Activated CD4-positive, alpha-beta T cell treated with anti-CD3 and anti-CD28 coated beads for 36 hours (primary cell): ENCODE measurements at regions not wholly inside any gene's neighbourhood (a gene's known extent, or its start where the extent isn't known, plus 50 kb on each side); places are given as distances from the start of the nearest gene placed in this dataset.
"Not testable (repeated sequence)": the region's sequence is repeated elsewhere in the genome, so short reads cannot be mapped to it uniquely, and the experiment has no call there.

Experiments
- ATAC-seq: fragments of 200-7000 bp; cut with Tn5 transposase; one replicate; pipeline ENCODE4 v1.10.0; 2021; ENCODE audit warnings: mild to moderate bottlenecking, moderate library complexity
- CTCF ChIA-PET: fragments of 350-600 bp; sonication (Branson Sonifier 250); formaldehyde crosslinking; loops from one replicate; lab custom pipeline; 2021; ENCODE audit warnings: antibody characterized with exemption; lab: Charles Lee
- POLR2A ChIA-PET: fragments of 350-600 bp; sonication (Branson Sonifier 250); formaldehyde crosslinking; loops from one replicate; lab custom pipeline; 2021; ENCODE audit warnings: antibody characterized with exemption, inconsistent platforms; lab: Charles Lee
- DNase-seq: peaks from one replicate; pipeline ENCODE4 v3.0.0-alpha.2; 2020
- H3K27ac Mint-ChIP-seq: one replicate; pipeline ENCODE4 v1.8.0; 2021; ENCODE audit warnings: mixed read lengths
- H3K27me3 Mint-ChIP-seq: one replicate; pipeline ENCODE4 v1.8.0; 2021; ENCODE audit warnings: mixed read lengths
- H3K36me3 Mint-ChIP-seq: one replicate; pipeline ENCODE4 v1.8.0; 2021; ENCODE audit warnings: low read depth, mixed read lengths
- H3K4me1 Mint-ChIP-seq: one replicate; pipeline ENCODE4 v1.8.0; 2021; ENCODE audit warnings: mixed read lengths
- H3K4me3 Mint-ChIP-seq: one replicate; pipeline ENCODE4 v1.8.0; 2021; ENCODE audit warnings: mild to moderate bottlenecking, moderate library complexity, mixed read lengths
- H3K9me3 Mint-ChIP-seq: one replicate; pipeline ENCODE4 v1.8.0; 2021; ENCODE audit warnings: low read depth, mixed read lengths
- intact Hi-C, 2 experiments: fragments of 100-400 bp; cut with DNase I in 1 of 2; cut with micrococcal nuclease in 1 of 2; formaldehyde crosslinking; loops; one replicate each; pipeline versions ENCODE4 v1.14.2 to v1.15.1; 2022 to 2024; cut with DNase I, micrococcal nuclease

GRCh38 chr13:111434578-111435159 lies 114.2 kb downstream of the TEX29 start:
- no peak overlapping the region for H3K4me3 Mint-ChIP-seq
- intact Hi-C loops = no loop called here
- no peak for ATAC-seq
- no peaks in the 10 kb centered on the region for H3K4me1 Mint-ChIP-seq
- H3K27me3 Mint-ChIP-seq = peaks cover 17% of the 10 kb centered on the region
- POLR2A ChIA-PET = no interaction called here
- no peak for DNase-seq
- H3K27ac Mint-ChIP-seq = no peak overlapping the region
- H3K36me3 Mint-ChIP-seq = no peaks in the 10 kb centered on the region
- no peaks in the 10 kb centered on the region for H3K9me3 Mint-ChIP-seq
- CTCF ChIA-PET = no interaction called here

GRCh38 chr13:111436446-111436845 lies 116.0 kb downstream of the TEX29 start:
- ChIA-PET POLR2A (no interaction called here), CTCF (no interaction called here)
- DNase-seq = no peak
- Mint-ChIP-seq H3K4me3 (no peak overlapping the region), H3K9me3 (no peaks in the 10 kb centered on the region), H3K4me1 (no peaks in the 10 kb centered on the region), H3K27ac (no peak overlapping the region), H3K27me3 (peaks cover 17% of the 10 kb centered on the region), H3K36me3 (no peaks in the 10 kb centered on the region)
- ATAC-seq = no peak
- intact Hi-C loops = no loop called here

GRCh38 chr13:111437417-111437816 lies 117.0 kb downstream of the TEX29 start:
- Mint-ChIP-seq H3K27me3 (peaks cover 14% of the 10 kb centered on the region), H3K9me3 (no peaks in the 10 kb centered on the region), H3K4me3 (no peak overlapping the region), H3K4me1 (no peaks in the 10 kb centered on the region), H3K27ac (no peak overlapping the region), H3K36me3 (no peaks in the 10 kb centered on the region)
- ATAC-seq = no peak
- ChIA-PET POLR2A (no interaction called here), CTCF (no interaction called here)
- DNase-seq = no peak
- intact Hi-C loops = no loop called here

GRCh38 chr13:111437856-111438547 lies 117.6 kb downstream of the TEX29 start:
- no peak for ATAC-seq
- Mint-ChIP-seq H3K36me3 (no peaks in the 10 kb centered on the region), H3K27me3 (peaks cover 12% of the 10 kb centered on the region), H3K9me3 (no peaks in the 10 kb centered on the region), H3K27ac (no peak overlapping the region), H3K4me1 (no peaks in the 10 kb centered on the region), H3K4me3 (no peak overlapping the region)
- intact Hi-C loops = no loop called here
- POLR2A ChIA-PET = no interaction called here
- DNase-seq = no peak
- CTCF ChIA-PET = no interaction called here

GRCh38 chr13:111440492-111440891 lies 120.0 kb downstream of the TEX29 start:
- POLR2A ChIA-PET, H3K27me3 Mint-ChIP-seq, ATAC-seq, H3K4me3 Mint-ChIP-seq, H3K9me3 Mint-ChIP-seq, H3K4me1 Mint-ChIP-seq, H3K27ac Mint-ChIP-seq, H3K36me3 Mint-ChIP-seq: not testable (repeated sequence)
- intact Hi-C loops = loop anchor here in 1 of 2 experiments (10.0 kb wide), 1 partner anchor 376 kb away; no protein-coding TSS in a partner anchor
- CTCF ChIA-PET = interaction anchor here (0.9 kb wide), 1 partner anchor 13 kb away, joined by 3 read pairs; no protein-coding TSS in a partner anchor
- DNase-seq = peak; percentile 30

GRCh38 chr13:111443981-111444380 lies 123.5 kb downstream of the TEX29 start:
- POLR2A ChIA-PET = no interaction called here
- CTCF ChIA-PET = interaction anchor here (0.7 kb wide), 1 partner anchor 131 kb away, joined by 3 read pairs; no protein-coding TSS in a partner anchor
- ATAC-seq = no peak
- Mint-ChIP-seq H3K4me3 (no peak overlapping the region), H3K4me1 (peaks cover 3% of the 10 kb centered on the region), H3K36me3 (peaks cover 4% of the 10 kb centered on the region), H3K9me3 (peaks cover 10% of the 10 kb centered on the region), H3K27ac (no peak overlapping the region), H3K27me3 (peaks cover 13% of the 10 kb centered on the region)
- intact Hi-C loops = loop anchor here in 1 of 2 experiments (10.0 kb wide), 1 partner anchor 379 kb away; no protein-coding TSS in a partner anchor
- no peak for DNase-seq

GRCh38 chr13:111448504-111448903 lies 128.1 kb downstream of the TEX29 start:
- Mint-ChIP-seq H3K36me3 (peaks cover 4% of the 10 kb centered on the region), H3K27me3 (peaks cover 17% of the 10 kb centered on the region), H3K4me1 (peaks cover 3% of the 10 kb centered on the region), H3K9me3 (peaks cover 10% of the 10 kb centered on the region), H3K4me3 (no peak overlapping the region), H3K27ac (no peak overlapping the region)
- no peak for ATAC-seq
- intact Hi-C loops = loop anchor here in 1 of 2 experiments (10.0 kb wide), 1 partner anchor 384 kb away; no protein-coding TSS in a partner anchor
- ChIA-PET POLR2A (no interaction called here), CTCF (no interaction called here)
- no peak for DNase-seq

GRCh38 chr13:111449041-111449440 lies 128.6 kb downstream of the TEX29 start:
- peaks cover 17% of the 10 kb centered on the region for H3K27me3 Mint-ChIP-seq
- peaks cover 3% of the 10 kb centered on the region for H3K4me1 Mint-ChIP-seq
- ATAC-seq (no peak), DNase-seq (no peak)
- peaks cover 10% of the 10 kb centered on the region for H3K9me3 Mint-ChIP-seq
- POLR2A ChIA-PET = no interaction called here
- CTCF ChIA-PET = no interaction called here
- H3K27ac Mint-ChIP-seq = no peak overlapping the region
- H3K4me3 Mint-ChIP-seq = no peak overlapping the region
- intact Hi-C loops = loop anchor here in 1 of 2 experiments (10.0 kb wide), 1 partner anchor 384 kb away; no protein-coding TSS in a partner anchor
- peaks cover 4% of the 10 kb centered on the region for H3K36me3 Mint-ChIP-seq

GRCh38 chr13:111451402-111451801 lies 131.0 kb downstream of the TEX29 start:
- intact Hi-C loops = no loop called here
- ChIA-PET POLR2A (no interaction called here), CTCF (no interaction called here)
- Mint-ChIP-seq H3K27me3 (peaks cover 12% of the 10 kb centered on the region), H3K4me3 (no peak overlapping the region), H3K9me3 (peaks cover 7% of the 10 kb centered on the region), H3K36me3 (peaks cover 4% of the 10 kb centered on the region), H3K4me1 (peaks cover 3% of the 10 kb centered on the region), H3K27ac (no peak overlapping the region)
- no peak for DNase-seq
- ATAC-seq = no peak

- CTCF ChIA-PET = no interaction called here
- Mint-ChIP-seq H3K4me3 (no peak overlapping the region), H3K9me3 (no peaks in the 10 kb centered on the region), H3K27ac (no peak overlapping the region), H3K36me3 (no peaks in the 10 kb centered on the region), H3K4me1 (peaks cover 4% of the 10 kb centered on the region), H3K27me3 (peaks cover 11% of the 10 kb centered on the region)
- DNase-seq = no peak
- ATAC-seq = no peak
- intact Hi-C loops = no loop called here
- POLR2A ChIA-PET = no interaction called here
Measured at GRCh38 chr13:111456452-111457230, 136.2 kb downstream of the TEX29 start.

GRCh38 chr13:111458001-111458531 lies 137.6 kb downstream of the TEX29 start:
- H3K27me3 Mint-ChIP-seq = peaks cover 7% of the 10 kb centered on the region
- intact Hi-C loops = no loop called here

More at GRCh38 chr13:111458001-111458531, 137.6 kb downstream of the TEX29 start:
- CTCF ChIA-PET = no interaction called here
- no peak for DNase-seq
- peaks cover 4% of the 10 kb centered on the region for H3K4me1 Mint-ChIP-seq
- POLR2A ChIA-PET = no interaction called here
- H3K9me3 Mint-ChIP-seq = no peaks in the 10 kb centered on the region
- H3K27ac Mint-ChIP-seq = no peak overlapping the region
- no peak for ATAC-seq
- no peaks in the 10 kb centered on the region for H3K36me3 Mint-ChIP-seq
- H3K4me3 Mint-ChIP-seq = no peak overlapping the region
